Psoas muscle (tissue), 7 donors: ENCODE measurements at regions not wholly inside any gene's neighbourhood (a gene's known extent, or its start where the extent isn't known, plus 50 kb on each side); places are given as distances from the start of the nearest gene placed in this dataset.

Source experiments
- ATAC-seq, 4 donors: fragments of 200-7000 bp; cut with Tn5 transposase; one replicate each; pipeline ENCODE4 v1.9.1; 2020; ENCODE audit warnings: moderate library complexity in 3 of 4, mild to moderate bottlenecking in 2 of 4
- DNase-seq, 2 donors: peaks; one replicate each; pipeline ENCODE4 v3.0.0-alpha.2; 2020
- H3K27ac ChIP-seq: fragments of 200-600 bp; one replicate; pipeline ENCODE4 v1.8.0; 2022
- H3K27me3 ChIP-seq, 3 donors: fragments of 200-600 bp in 1 of 3; one replicate each; pipeline versions ENCODE4 v1.6.1 to v1.8.0; 2013 to 2022; ENCODE audit warnings: low read length in 2 of 3, mild to moderate bottlenecking in 2 of 3, moderate library complexity in 1 of 3; ENCODE audit not compliant: insufficient read depth in 3 of 3
- H3K36me3 ChIP-seq, 2 donors: fragments of 200-600 bp in 1 of 2; one replicate each; pipeline versions ENCODE4 v1.6.1 to v1.8.0; 2013 to 2022; ENCODE audit warnings: low read depth in 1 of 2, mild to moderate bottlenecking in 1 of 2, moderate library complexity in 1 of 2; ENCODE audit not compliant: insufficient read depth in 1 of 2
- H3K4me1 ChIP-seq: fragments of 200-600 bp; one replicate; pipeline ENCODE4 v1.8.0; 2022
- H3K4me3 ChIP-seq: fragments of 200-600 bp; one replicate; pipeline ENCODE4 v1.8.0; 2022; ENCODE audit warnings: mild to moderate bottlenecking
- H3K9me3 ChIP-seq: fragments of 200-600 bp; one replicate; pipeline ENCODE4 v1.8.0; 2022
- WGBS, 3 donors: extraction: QIAGEN DNeasy Blood & Tissue Kit; methylation state at CpG; one replicate each; pipeline versions ENCODE4 v1.1.6 to v1.1.7; 2013; 5-methylcytosine and 5-hydroxymethylcytosine counted together
- intact Hi-C, 2 donors: fragments of 100-400 bp; cut with DNase I; formaldehyde crosslinking; loops; one replicate each; pipeline versions ENCODE4 v1.11.0 to v1.14.2; 2022
- TF ChIP-seq, protein P1 (sequence below): fragments of 200-600 bp; IDR thresholded peaks from one replicate; pipeline ENCODE4 v1.8.0; 2022; ENCODE audit warnings: antibody characterized with exemption
- donor health status: healthy with polysubstance abuse.
- donor health status: DM: no; HTN: no; CAD: no; lungs with moderate emphysema.
- donor health status: Bipolar disorder and iron deficiency.
- donor health status: healthy.
- donor health status: DM: yes; HTN: yes; CAD: no.
- donor health status: DM: no; HTN: no; CAD: no.
- donor health status: DM: yes; HTN: yes; CAD: no.

DNA sequence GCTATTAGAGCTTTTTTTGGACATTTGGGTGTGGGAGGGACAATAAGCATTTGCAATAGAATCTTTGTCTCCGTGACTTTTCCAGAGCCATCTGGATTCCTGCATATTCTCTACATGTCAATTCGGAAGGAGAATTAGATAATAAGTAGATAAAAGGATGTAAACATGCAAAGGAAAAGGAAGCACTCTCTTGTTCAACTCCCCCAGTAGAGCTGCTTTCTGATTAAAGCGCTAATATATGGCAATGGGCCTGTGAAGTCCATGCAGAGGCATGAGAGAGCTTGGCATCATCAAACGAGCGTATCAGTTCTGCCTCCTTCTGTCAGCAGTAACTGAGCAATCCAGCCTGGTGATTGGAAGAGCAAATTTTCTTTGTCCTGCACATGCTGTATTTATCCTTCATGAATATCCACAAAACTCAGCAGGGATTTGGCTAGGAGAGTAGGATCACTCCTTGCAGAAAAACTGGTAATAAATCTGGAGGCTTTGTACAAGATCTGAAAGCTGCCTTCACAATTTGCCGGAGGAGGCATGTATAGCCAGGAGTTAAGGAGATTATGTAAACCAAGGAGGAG lies 1752.9 kb downstream of the MAT2B start:
- no peak overlapping the region for H3K4me3 ChIP-seq
- intact Hi-C loops = no loop called here
- TF ChIP-seq, protein P1, sequence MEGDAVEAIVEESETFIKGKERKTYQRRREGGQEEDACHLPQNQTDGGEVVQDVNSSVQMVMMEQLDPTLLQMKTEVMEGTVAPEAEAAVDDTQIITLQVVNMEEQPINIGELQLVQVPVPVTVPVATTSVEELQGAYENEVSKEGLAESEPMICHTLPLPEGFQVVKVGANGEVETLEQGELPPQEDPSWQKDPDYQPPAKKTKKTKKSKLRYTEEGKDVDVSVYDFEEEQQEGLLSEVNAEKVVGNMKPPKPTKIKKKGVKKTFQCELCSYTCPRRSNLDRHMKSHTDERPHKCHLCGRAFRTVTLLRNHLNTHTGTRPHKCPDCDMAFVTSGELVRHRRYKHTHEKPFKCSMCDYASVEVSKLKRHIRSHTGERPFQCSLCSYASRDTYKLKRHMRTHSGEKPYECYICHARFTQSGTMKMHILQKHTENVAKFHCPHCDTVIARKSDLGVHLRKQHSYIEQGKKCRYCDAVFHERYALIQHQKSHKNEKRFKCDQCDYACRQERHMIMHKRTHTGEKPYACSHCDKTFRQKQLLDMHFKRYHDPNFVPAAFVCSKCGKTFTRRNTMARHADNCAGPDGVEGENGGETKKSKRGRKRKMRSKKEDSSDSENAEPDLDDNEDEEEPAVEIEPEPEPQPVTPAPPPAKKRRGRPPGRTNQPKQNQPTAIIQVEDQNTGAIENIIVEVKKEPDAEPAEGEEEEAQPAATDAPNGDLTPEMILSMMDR = no peak
- H3K9me3 ChIP-seq = no peaks in the 10 kb centered on the region
- no peak overlapping the region for H3K27ac ChIP-seq
- ATAC-seq (no peak), DNase-seq (no peak)
- H3K36me3 ChIP-seq = no peaks in the 10 kb centered on the region
- no peaks in the 10 kb centered on the region for H3K4me1 ChIP-seq
- no peaks in the 10 kb centered on the region for H3K27me3 ChIP-seq
- 47 to 59% (median 49%) methylated on average over 6 of the region's 6 CpGs for WGBS, 3 donors

DNA sequence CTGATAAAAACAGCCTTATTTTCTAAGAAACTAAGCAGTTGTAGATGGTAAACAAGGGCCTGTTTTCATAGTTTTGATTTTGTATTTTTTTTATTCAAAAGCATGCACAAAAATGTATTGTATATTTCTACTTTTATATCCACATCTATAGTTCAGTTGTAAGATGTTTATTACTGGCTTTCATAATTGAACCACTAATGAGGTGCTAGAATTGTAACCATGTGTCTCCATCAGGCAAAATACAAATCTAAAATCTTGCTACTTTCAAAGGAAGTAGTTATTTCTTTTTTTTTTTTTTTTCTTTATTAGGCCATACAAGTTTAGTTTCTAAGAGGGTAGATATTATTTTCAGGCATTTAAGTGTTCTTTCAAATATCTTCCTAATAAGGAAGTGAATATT lies 1755.0 kb downstream of the MAT2B start:
- intact Hi-C loops = no loop called here
- Histone ChIP-seq H3K4me1 (no peaks in the 10 kb centered on the region), H3K27ac (no peak overlapping the region), H3K36me3 (no peaks in the 10 kb centered on the region), H3K9me3 (no peaks in the 10 kb centered on the region), H3K27me3 (no peaks in the 10 kb centered on the region), H3K4me3 (no peak overlapping the region)
- ATAC-seq (no peak), DNase-seq (no peak)
- TF ChIP-seq, protein P1 = no peak

DNA sequence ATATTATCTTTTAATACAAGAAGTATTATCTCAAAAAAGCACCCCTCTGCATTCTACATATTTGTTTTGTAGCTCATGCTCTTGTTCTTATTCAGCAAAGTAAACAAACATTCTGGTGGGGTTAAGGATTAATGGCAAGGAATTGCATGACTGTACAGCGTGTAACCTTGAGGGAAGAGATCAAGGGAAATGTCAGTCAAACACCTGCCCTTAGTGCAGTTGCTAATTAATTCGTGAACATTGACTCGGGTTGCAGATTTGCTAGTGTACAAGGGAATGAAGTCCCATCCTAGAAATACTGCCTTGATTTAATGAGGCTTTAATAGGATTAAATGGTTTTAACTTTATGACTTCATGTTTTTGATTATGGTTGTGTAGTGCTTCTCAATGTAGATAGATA lies 1758.1 kb downstream of the MAT2B start:
- ATAC-seq = no peak
- WGBS, 3 donors = 58 to 67% (median 66%) methylated on average over 3 of the region's 3 CpGs

DNA sequence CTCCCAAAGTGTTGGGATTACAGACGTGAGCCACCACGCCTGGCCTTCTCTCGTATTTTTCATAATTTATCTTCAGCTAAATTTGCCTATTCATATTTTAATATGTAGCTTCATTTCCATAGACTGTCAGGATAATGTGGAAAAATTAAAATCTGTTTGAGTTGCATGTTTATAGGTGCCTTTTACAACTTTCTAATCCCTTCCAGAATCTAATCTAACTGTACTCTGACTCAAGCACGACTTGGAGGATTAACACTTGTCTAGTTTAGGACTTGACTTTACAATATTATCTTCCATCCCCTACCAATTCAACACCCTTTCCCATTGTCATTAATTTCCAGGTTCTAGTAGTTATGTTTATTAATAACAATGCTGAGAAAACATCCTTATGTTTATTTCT lies 1761.5 kb downstream of the MAT2B start:
- Histone ChIP-seq H3K4me1 (no peaks in the 10 kb centered on the region), H3K9me3 (no peaks in the 10 kb centered on the region), H3K36me3 (no peaks in the 10 kb centered on the region), H3K27me3 (no peaks in the 10 kb centered on the region), H3K27ac (no peak overlapping the region), H3K4me3 (no peak overlapping the region)
- intact Hi-C loops = no loop called here
- no peak for ATAC-seq
- DNase-seq = no peak
- TF ChIP-seq, protein P1 = no peak
- 62 to 77% (median 75%) methylated on average over 4 of the region's 4 CpGs for WGBS, 3 donors

More for the DNA sequence above, 1758.1 kb downstream of the MAT2B start:
- no peak overlapping the region for H3K4me3 ChIP-seq
- H3K27ac ChIP-seq = no peak overlapping the region
- no peaks in the 10 kb centered on the region for H3K9me3 ChIP-seq
- no peak for DNase-seq
- TF ChIP-seq, protein P1 = no peak
- intact Hi-C loops = no loop called here
- H3K27me3 ChIP-seq = no peaks in the 10 kb centered on the region
- no peaks in the 10 kb centered on the region for H3K4me1 ChIP-seq
- H3K36me3 ChIP-seq = no peaks in the 10 kb centered on the region

DNA sequence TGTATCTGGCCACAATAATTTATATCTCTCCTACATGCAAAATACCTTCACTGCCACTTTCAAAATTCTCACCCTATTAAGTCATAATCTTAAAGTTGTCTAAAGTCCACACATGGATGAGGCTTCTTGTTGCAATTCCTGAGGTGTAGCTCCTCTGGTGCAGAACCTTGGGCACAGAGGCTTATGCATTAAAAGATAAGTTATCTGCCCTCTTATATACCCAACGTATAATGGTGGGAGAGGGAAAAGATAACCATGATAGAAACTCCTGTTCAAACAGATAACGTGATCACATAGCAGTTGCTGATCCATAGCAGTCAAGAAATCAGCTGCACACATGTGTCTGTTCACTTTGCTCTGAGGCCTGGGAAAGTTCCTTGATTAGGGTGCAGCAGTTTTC lies 1767.0 kb downstream of the MAT2B start:
- TF ChIP-seq, protein P1 = no peak
- no peaks in the 10 kb centered on the region for H3K27me3 ChIP-seq
- ATAC-seq = no peak
- H3K4me3 ChIP-seq = no peak overlapping the region
- no peaks in the 10 kb centered on the region for H3K9me3 ChIP-seq
- H3K4me1 ChIP-seq = no peaks in the 10 kb centered on the region
- H3K36me3 ChIP-seq = no peaks in the 10 kb centered on the region
- no peak for DNase-seq
- H3K27ac ChIP-seq = no peak overlapping the region
- intact Hi-C loops = no loop called here
- WGBS, 3 donors = 66 to 83% (median 76%) methylated on average over 2 of the region's 2 CpGs
